GM20000 (cell line): ENCODE measurements at regions not wholly inside any gene's neighbourhood (a gene's known extent, or its start where the extent isn't known, plus 50 kb on each side); places are given as distances from the start of the nearest gene placed in this dataset.

Experiments
- DNase-seq: peaks from one replicate; pipeline ENCODE4 v3.0.0; 2012; ENCODE audit warnings: low spot score
- CTCF ChIP-seq: IDR thresholded peaks from 2 replicates; pipeline ENCODE4 v1.5.1; 2012; ENCODE audit warnings: mild to moderate bottlenecking, control low read depth; ENCODE audit errors: extremely low read depth, missing control alignments

- no peak for TF ChIP-seq CTCF
- DNase-seq, result no peak
Observed at GRCh38 chr4:100970414-100970813, 376.9 kb downstream of the PPP3CA start.

GRCh38 chr4:100969925-100970324 is 377.4 kb downstream of the PPP3CA start:
- no peak for TF ChIP-seq CTCF
- no peak for DNase-seq

GRCh38 chr4:100968046-100968445 is 379.3 kb downstream of the PPP3CA start:
- no peak for DNase-seq
- TF ChIP-seq CTCF, result no peak

GRCh38 chr4:100963627-100964026 is 383.7 kb downstream of the PPP3CA start:
- no peak for DNase-seq
- no peak for TF ChIP-seq CTCF

GRCh38 chr4:100962698-100963097 is 384.6 kb downstream of the PPP3CA start:
- no peak for TF ChIP-seq CTCF
- no peak for DNase-seq

GRCh38 chr4:100960232-100960631 is 387.1 kb downstream of the PPP3CA start:
- no peak for TF ChIP-seq CTCF
- DNase-seq, result no peak

- TF ChIP-seq CTCF, result no peak
- DNase-seq, result no peak
Observed at GRCh38 chr4:100954046-100954445, 393.3 kb downstream of the PPP3CA start.
